Breast epithelium (tissue), 3 donors: ENCODE measurements at regions not wholly inside any gene's neighbourhood (a gene's known extent, or its start where the extent isn't known, plus 50 kb on each side); places are given as distances from the start of the nearest gene placed in this dataset.

Experiments used
- CTCF ChIP-seq, 3 donors: fragments of 450-650 bp; IDR thresholded peaks; one replicate each; pipeline ENCODE4 v1.5.1; 2016 to 2017; ENCODE audit warnings: antibody characterized with exemption in 3 of 3, mild to moderate bottlenecking in 3 of 3, moderate library complexity in 3 of 3
- POLR2A ChIP-seq: fragments of 450-650 bp; IDR thresholded peaks from one replicate; pipeline ENCODE4 v1.6.1; 2016; ENCODE audit warnings: antibody characterized with exemption, mild to moderate bottlenecking, moderate library complexity

- TF ChIP-seq CTCF (IDR thresholded peaks at IDR 0.05), result no peak
- TF ChIP-seq POLR2A, result no peak
Measured at GRCh38 chr18:73214970-73215369, 347.2 kb upstream of the NETO1 start.
